Transverse colon (tissue), 4 donors: ENCODE measurements at regions not wholly inside any gene's neighbourhood (a gene's known extent, or its start where the extent isn't known, plus 50 kb on each side); places are given as distances from the start of the nearest gene placed in this dataset.
"Not testable (repeated sequence)": the region's sequence is repeated elsewhere in the genome, so short reads cannot be mapped to it uniquely, and the experiment has no call there.

Experiments used
- DNase-seq: peaks from one replicate; pipeline ENCODE4 v3.0.0-alpha.2; 2019
- H3K27ac ChIP-seq, 4 donors: fragments of 200-600 bp; sonication (generic); 2 replicates each; pipeline ENCODE4 v1.5.1; 2016 to 2018; ENCODE audit warnings: inconsistent platforms in 4 of 4
- H3K27me3 ChIP-seq: fragments of 200-600 bp; sonication (generic); 2 replicates; pipeline ENCODE4 v1.5.1; 2017; ENCODE audit warnings: inconsistent platforms
- H3K36me3 ChIP-seq, 4 donors: fragments of 200-600 bp; sonication (generic); 2 replicates each; pipeline ENCODE4 v1.5.1; 2017 to 2019; ENCODE audit warnings: inconsistent platforms in 4 of 4
- H3K4me1 ChIP-seq, 4 donors: fragments of 200-600 bp; sonication (generic); 2 replicates each; pipeline ENCODE4 v1.5.1; 2017 to 2020; ENCODE audit warnings: inconsistent platforms in 4 of 4
- H3K4me3 ChIP-seq, 4 donors: fragments of 200-600 bp; sonication (generic); 1 replicate in 1 of 4; 2 replicates in 3 of 4; pipeline versions ENCODE4 v1.5.1 to v1.6.1; 2017 to 2019; ENCODE audit warnings: inconsistent platforms in 4 of 4
- H3K9me3 ChIP-seq, 2 donors: fragments of 200-600 bp; sonication (generic); 2 replicates each; pipeline ENCODE4 v1.5.1; 2017 to 2019; ENCODE audit warnings: inconsistent platforms in 2 of 2
- EP300 ChIP-seq: sonication (generic); formaldehyde crosslinking; IDR thresholded peaks from one replicate; pipeline ENCODE4 v1.6.1; 2017; ENCODE audit warnings: antibody characterized with exemption, low read depth
- POLR2A ChIP-seq: fragments of 450-650 bp; IDR thresholded peaks from one replicate; pipeline ENCODE4 v1.6.1; 2016; ENCODE audit warnings: antibody characterized with exemption, mild to moderate bottlenecking, moderate library complexity
- POLR2AphosphoS5 ChIP-seq, 3 donors: sonication (generic); formaldehyde crosslinking; IDR thresholded peaks; one replicate each; pipeline ENCODE4 v1.6.1; 2016; ENCODE audit warnings: antibody characterized with exemption in 3 of 3
- WGBS, 2 donors: methylation state at CpG; one replicate each; pipeline ENCODE4 v1.1.5; 2018; ENCODE audit warnings: low coverage in 1 of 2; 5-methylcytosine and 5-hydroxymethylcytosine counted together
- in situ Hi-C, 4 donors: fragments of 200-750 bp; cut with MboI; loops; one replicate each; pipeline versions ENCODE4 v1.15.0 to v1.15.1; 2017; ENCODE audit warnings: low sequenced_read_pairs in 3 of 4, low pct_ligation_motif_present in 1 of 4, low pct_unique_long_range_greater_than_20kb in 1 of 4
- intact Hi-C: fragments of 100-400 bp; cut with DNase I; formaldehyde crosslinking; loops from one replicate; pipeline ENCODE4 v1.15.1; 2023; ENCODE audit warnings: low total_unique reads
- TF ChIP-seq, protein P1 (sequence below), 5 experiments: fragments of 200-600 bp in 3 of 5; fragments of 450-650 bp in 2 of 5; sonication (generic) in 3 of 5; IDR thresholded peaks; 1 replicate in 2 of 5; 2 replicates in 3 of 5; pipeline ENCODE4 v1.5.1; 2016 to 2017; ENCODE audit warnings: antibody characterized with exemption in 5 of 5, inconsistent platforms in 3 of 5, mild to moderate bottlenecking in 2 of 5, moderate library complexity in 1 of 5

DNA sequence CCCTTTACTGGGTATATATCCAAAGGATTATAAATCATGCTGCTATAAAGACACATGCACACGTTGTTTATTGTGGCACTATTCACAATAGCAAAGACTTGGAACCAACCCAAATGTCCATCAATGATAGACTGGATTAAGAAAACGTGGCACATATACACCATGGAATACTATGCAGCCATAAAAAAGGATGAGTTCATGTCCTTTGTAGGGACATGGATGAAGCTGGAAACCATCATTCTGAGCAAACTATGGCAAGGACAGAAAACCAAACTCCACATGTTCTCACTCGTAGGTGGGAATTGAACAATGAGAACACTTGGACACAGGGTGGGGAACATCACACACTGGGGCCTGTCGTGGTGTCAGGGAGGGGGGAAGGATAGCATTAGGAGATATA is 59.2 kb downstream of the CXorf49B start:
- H3K4me1 ChIP-seq, H3K9me3 ChIP-seq, H3K4me3 ChIP-seq, intact Hi-C loops, DNase-seq, H3K27me3 ChIP-seq, H3K36me3 ChIP-seq, in situ Hi-C loops, H3K27ac ChIP-seq: not testable (repeated sequence)
- 50% methylated on average over 4 of the region's 4 CpGs; no CpG with 5 or more reads in 1 of the 2 donors for whole genome bisulfite sequencing, 2 donors

DNA sequence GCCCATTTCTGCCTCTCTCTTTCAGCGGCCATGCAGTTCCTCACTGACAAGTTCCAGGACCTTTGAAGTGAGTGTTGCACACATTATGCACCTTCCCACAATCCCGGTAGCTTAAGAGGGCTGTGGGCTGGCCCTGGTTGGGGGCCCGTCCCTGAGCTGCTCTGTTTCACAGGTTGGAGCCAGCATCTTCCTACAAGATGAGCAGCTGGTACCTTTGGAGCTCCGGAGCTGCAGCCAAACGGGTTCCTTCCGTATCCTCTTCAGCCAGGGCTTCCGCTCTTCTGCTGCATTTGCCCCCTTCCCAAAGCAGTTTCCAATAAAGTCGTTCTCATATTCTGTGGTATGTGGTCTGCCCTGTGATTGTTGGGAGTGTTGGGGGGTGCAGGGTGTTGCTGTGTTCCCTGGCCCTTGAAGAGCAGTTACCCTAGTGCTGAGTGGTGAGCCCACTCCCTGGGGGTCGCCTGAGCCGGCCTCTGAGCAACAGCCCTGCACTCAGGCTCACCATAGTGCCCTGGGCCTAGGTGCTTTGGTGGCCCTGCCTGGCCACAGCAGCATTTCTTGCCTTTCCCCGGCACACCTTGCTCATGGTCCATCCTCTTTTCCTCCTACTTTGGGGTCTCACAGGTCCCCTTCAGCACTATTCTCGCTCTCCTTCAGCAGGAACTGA is 60.4 kb downstream of the CXorf49B start:
- 78% methylated on average over 12 of the region's 12 CpGs; no CpG with 5 or more reads in 1 of the 2 donors for WGBS, 2 donors
- H3K27ac ChIP-seq: no peak overlapping the region
- intact Hi-C loops (no loop called here), in situ Hi-C loops (no loop called here)
- H3K4me3 ChIP-seq: no peak overlapping the region
- no peaks in the 10 kb centered on the region for H3K27me3 ChIP-seq
- no peaks in the 10 kb centered on the region for H3K9me3 ChIP-seq
- H3K4me1 ChIP-seq: no peaks in the 10 kb centered on the region
- no peak for TF ChIP-seq POLR2A
- TF ChIP-seq, protein P1, sequence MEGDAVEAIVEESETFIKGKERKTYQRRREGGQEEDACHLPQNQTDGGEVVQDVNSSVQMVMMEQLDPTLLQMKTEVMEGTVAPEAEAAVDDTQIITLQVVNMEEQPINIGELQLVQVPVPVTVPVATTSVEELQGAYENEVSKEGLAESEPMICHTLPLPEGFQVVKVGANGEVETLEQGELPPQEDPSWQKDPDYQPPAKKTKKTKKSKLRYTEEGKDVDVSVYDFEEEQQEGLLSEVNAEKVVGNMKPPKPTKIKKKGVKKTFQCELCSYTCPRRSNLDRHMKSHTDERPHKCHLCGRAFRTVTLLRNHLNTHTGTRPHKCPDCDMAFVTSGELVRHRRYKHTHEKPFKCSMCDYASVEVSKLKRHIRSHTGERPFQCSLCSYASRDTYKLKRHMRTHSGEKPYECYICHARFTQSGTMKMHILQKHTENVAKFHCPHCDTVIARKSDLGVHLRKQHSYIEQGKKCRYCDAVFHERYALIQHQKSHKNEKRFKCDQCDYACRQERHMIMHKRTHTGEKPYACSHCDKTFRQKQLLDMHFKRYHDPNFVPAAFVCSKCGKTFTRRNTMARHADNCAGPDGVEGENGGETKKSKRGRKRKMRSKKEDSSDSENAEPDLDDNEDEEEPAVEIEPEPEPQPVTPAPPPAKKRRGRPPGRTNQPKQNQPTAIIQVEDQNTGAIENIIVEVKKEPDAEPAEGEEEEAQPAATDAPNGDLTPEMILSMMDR (IDR thresholded peaks at IDR 0.05): no peak
- no peak for TF ChIP-seq EP300
- TF ChIP-seq POLR2AphosphoS5 (IDR thresholded peaks at IDR 0.05): no peak
- H3K36me3 ChIP-seq: no peaks in the 10 kb centered on the region
- no peak for DNase-seq

DNA sequence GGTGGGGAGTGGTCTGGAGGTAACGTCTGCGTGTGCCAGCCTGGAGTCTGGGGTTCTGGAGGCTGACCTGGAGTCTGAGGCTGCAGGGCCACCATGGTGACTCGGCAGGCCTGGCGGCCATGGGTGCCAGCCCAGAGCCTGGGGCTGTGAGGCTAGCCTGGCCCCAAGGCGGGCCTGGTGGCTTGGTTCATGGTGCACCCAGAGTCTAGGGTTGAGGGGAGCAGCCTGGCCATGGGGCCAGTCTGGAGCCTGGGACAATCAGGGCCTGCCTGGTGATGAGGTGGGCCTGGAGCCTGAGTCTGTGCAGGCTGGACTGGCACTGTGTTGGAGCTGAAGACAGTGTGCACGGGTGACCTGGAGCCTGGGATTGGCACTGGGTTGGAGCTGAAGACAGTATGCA is 64.9 kb downstream of the CXorf49B start:
- H3K36me3 ChIP-seq: no peaks in the 10 kb centered on the region
- H3K27ac ChIP-seq: no peak overlapping the region
- H3K4me1 ChIP-seq: no peaks in the 10 kb centered on the region
- H3K9me3 ChIP-seq: no peaks in the 10 kb centered on the region
- TF ChIP-seq POLR2AphosphoS5 (IDR thresholded peaks at IDR 0.05) (no peak), POLR2A (no peak), EP300 (no peak)
- TF ChIP-seq, protein P1 (IDR thresholded peaks at IDR 0.05): no peak
- no peak for DNase-seq
- in situ Hi-C loops (no loop called here), intact Hi-C loops (no loop called here)
- no peaks in the 10 kb centered on the region for H3K27me3 ChIP-seq
- H3K4me3 ChIP-seq: no peak overlapping the region
- WGBS, 2 donors: 79% methylated on average over 6 of the region's 6 CpGs; no CpG with 5 or more reads in 1 of the 2 donors

DNA sequence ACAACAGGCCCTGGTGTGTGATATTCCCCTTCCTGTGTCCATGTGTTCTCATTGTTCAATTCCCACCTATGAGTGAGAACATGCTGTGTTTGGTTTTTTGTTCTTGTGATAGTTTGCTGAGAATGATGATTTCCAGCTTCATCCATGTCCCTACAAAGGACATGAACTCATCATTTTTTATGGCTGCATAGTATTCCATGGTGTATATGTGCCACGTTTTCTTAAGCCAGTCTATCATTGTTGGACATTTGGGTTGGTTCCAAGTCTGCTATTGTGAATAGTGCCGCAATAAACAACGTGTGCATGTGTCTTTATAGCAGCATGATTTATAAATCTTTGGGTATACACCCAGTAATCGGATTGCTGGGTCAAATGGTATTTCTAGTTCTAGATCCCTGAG is 72.6 kb upstream of the NHSL2 start:
- not testable (repeated sequence) for H3K36me3 ChIP-seq

DNA sequence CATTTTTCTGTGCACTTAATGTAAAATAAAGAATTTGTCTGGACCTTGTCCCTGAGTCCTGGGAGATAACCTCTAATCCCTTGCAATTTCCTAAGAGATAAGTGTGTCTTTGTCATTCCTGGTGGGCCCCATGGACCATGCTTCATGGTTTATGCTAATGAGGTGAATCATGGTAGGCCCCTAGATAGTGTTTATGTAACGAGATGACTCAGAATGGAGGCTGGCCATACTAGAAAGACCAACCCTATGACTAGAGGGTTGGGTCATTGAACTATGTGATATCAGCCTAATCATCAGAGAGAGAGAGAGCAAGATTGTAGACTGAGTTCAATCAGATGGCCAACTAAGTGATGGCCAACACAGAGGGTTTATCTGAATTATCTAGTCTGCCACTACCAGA is 64.2 kb upstream of the NHSL2 start:
- DNase-seq: no peak
- Histone ChIP-seq H3K27me3 (no peaks in the 10 kb centered on the region), H3K36me3 (no peaks in the 10 kb centered on the region), H3K27ac (no peak overlapping the region), H3K9me3 (no peaks in the 10 kb centered on the region), H3K4me1 (no peaks in the 10 kb centered on the region), H3K4me3 (no peak overlapping the region)
- 64% methylated on average over 1 of the region's 1 CpG; no CpG with 5 or more reads in 1 of the 2 donors for WGBS, 2 donors
- TF ChIP-seq, protein P1 (IDR thresholded peaks at IDR 0.05): no peak
- TF ChIP-seq POLR2AphosphoS5 (IDR thresholded peaks at IDR 0.05) (no peak), EP300 (no peak), POLR2A (no peak)
- in situ Hi-C loops (no loop called here), intact Hi-C loops (no loop called here)

More for the DNA sequence above, 72.6 kb upstream of the NHSL2 start:
- DNase-seq, H3K9me3 ChIP-seq, intact Hi-C loops, H3K27ac ChIP-seq, in situ Hi-C loops, H3K4me3 ChIP-seq, H3K4me1 ChIP-seq, H3K27me3 ChIP-seq: not testable (repeated sequence)
- WGBS, 2 donors: 61% methylated on average over 4 of the region's 4 CpGs; no CpG with 5 or more reads in 1 of the 2 donors
